ENCODE measurements at regions not wholly inside any gene's neighbourhood (a gene's known extent, or its start where the extent isn't known, plus 50 kb on each side); places are given as distances from the start of the nearest gene placed in this dataset.

- Histone ChIP-seq H3T11ph (ENCODE audit: low read length) (no peak overlapping the region), H2BK120ac (ENCODE audit: low read depth, low read length, poor library complexity, severe bottlenecking) (no peak overlapping the region), H2AK5ac (ENCODE audit: insufficient read length, low read length) (no peak overlapping the region), H2BK15ac (ENCODE audit: low read depth, low read length) (no peak overlapping the region), H4K91ac (ENCODE audit: insufficient read length, low read depth, low read length) (no peak overlapping the region), H3K27me3 (ENCODE audit: insufficient read depth, low read length) (no peaks in the 10 kb centered on the region), H3K79me1 (ENCODE audit: insufficient read depth, low read depth, low read length, poor library complexity, severe bottlenecking) (no peaks in the 10 kb centered on the region), H3K56ac (ENCODE audit: insufficient read length, low read depth, low read length) (no peak overlapping the region), H2BK12ac (ENCODE audit: insufficient read length, low read depth, low read length) (no peak overlapping the region), H3K23me2 (ENCODE audit: insufficient read length, low read depth, low read length, poor library complexity, severe bottlenecking) (peaks cover 2% of the 10 kb centered on the region), H4K20me1 (ENCODE audit: control insufficient read depth, insufficient read depth, insufficient read length) (no peaks in the 10 kb centered on the region), H2BK20ac (ENCODE audit: low read depth, low read length, poor library complexity, severe bottlenecking) (no peak overlapping the region), H3K9ac (ENCODE audit: extremely low read depth, insufficient read length, low read length) (no peak overlapping the region), H3K9me3 (ENCODE audit: control insufficient read depth, low read depth, low read length) (no peaks in the 10 kb centered on the region), H3K27ac (ENCODE audit: insufficient read length, low read depth, low read length) (no peak overlapping the region), H2AFZ (ENCODE audit: low read length) (no peak overlapping the region), H3K4ac (ENCODE audit: low read depth, low read length) (no peak overlapping the region), H3K4me1 (ENCODE audit: insufficient read depth, low read length) (peaks cover 17% of the 10 kb centered on the region), H3K4me2 (ENCODE audit: insufficient read depth, insufficient read length, low read length) (no peak overlapping the region), H2BK5ac (ENCODE audit: insufficient read length, low read length) (no peak overlapping the region), H3K14ac (ENCODE audit: insufficient read depth, low read length) (no peak overlapping the region), H4K5ac (ENCODE audit: insufficient read length, low read depth, low read length) (no peak overlapping the region), H3K23ac (ENCODE audit: insufficient read length, low read depth, low read length) (no peak overlapping the region), H4K8ac (replicated peaks; ENCODE audit: insufficient read length, low read depth, low read length) (no peak overlapping the region), H3K79me2 (ENCODE audit: insufficient read depth, low read length) (no peaks in the 10 kb centered on the region), H3K18ac (ENCODE audit: insufficient read length, low read depth, low read length) (no peak overlapping the region)
- Mint-ChIP-seq H3K9me3 (no peaks in the 10 kb centered on the region; a peak in 1 of 5 replicates), H3K27me3 (ENCODE audit: low read depth) (no peaks in the 10 kb centered on the region), H3K4me3 (no peak overlapping the region; a peak in 1 of 5 replicates), H3K36me3 (ENCODE audit: insufficient read depth in 1 of 3, low read depth in 3 of 3) (no peaks in the 10 kb centered on the region; a peak in 1 of 7 replicates), H3K4me1 (peaks cover 53 to 61% of the 10 kb centered on the region in 2 experiments), H3K27ac (peak overlapping the region in 2 of 3 experiments; percentile 92 to 98; a peak in 2 of 7 replicates)
- peak; percentile 54 for TF ChIP-seq CTCF (conservative IDR thresholded peaks at IDR 0.05)
- DNase-seq, result no peak
- no CpG with 5 or more reads among the region's 8 CpGs for WGBS (ENCODE audit: extremely low coverage, insufficient read length, low lambda C conversion rate)
These were observed 52.6 kb upstream of the ADA2 start for GRCh38 chr22:17271711-17272451.
